ENCODE measurements at regions not wholly inside any gene's neighbourhood (a gene's known extent, or its start where the extent isn't known, plus 50 kb on each side); places are given as distances from the start of the nearest gene placed in this dataset.

- Histone ChIP-seq H3K9ac (ENCODE audit: insufficient read depth, low read length, poor library complexity, severe bottlenecking) (no peak overlapping the region), H3K27me3 (ENCODE audit: control insufficient read depth in 2 of 2, insufficient read depth in 2 of 2, low read length in 2 of 2) (no peaks in the 10 kb centered on the region), H2AFZ (ENCODE audit: insufficient read depth, low read depth, low read length, poor library complexity, severe bottlenecking) (no peak overlapping the region), H3K4me1 (ENCODE audit: control insufficient read depth in 1 of 2, insufficient read depth in 2 of 2, low read length in 2 of 2) (no peaks in the 10 kb centered on the region), H4K20me1 (ENCODE audit: insufficient read depth, low read length) (no peaks in the 10 kb centered on the region), H3K27ac (ENCODE audit: low read depth in 1 of 2, low read length in 2 of 2) (no peak overlapping the region), H3K36me3 (replicated peaks in 1 of 2; ENCODE audit: control insufficient read depth in 1 of 2, insufficient read depth in 2 of 2, low read length in 2 of 2) (no peaks in the 10 kb centered on the region), H3K4me3 (replicated peaks in 1 of 3; ENCODE audit: low read depth in 2 of 3, low read length in 3 of 3) (no peak overlapping the region), H3K9me3 (replicated peaks in 1 of 2; ENCODE audit: control insufficient read depth in 1 of 2, insufficient read depth in 1 of 2, low read length in 2 of 2) (no peaks in the 10 kb centered on the region), H3K4me2 (replicated peaks; ENCODE audit: extremely low read depth, low read length, poor library complexity, severe bottlenecking) (no peak overlapping the region), H3K79me2 (ENCODE audit: insufficient read depth, low read length) (no peaks in the 10 kb centered on the region)
- Mint-ChIP-seq H3K9me3 (peaks cover 2 to 10% (median 3%) of the 10 kb centered on the region in 7 donors), H3K4me1 (no peaks in the 10 kb centered on the region), H3K4me3 (no peak overlapping the region), H3K36me3 (no peaks in the 10 kb centered on the region), H3K27me3 (ENCODE audit: low read depth in 3 of 3) (no peaks in the 10 kb centered on the region), H3K27ac (no peak overlapping the region)
- no peak for TF ChIP-seq CTCF (IDR thresholded peaks at IDR 0.05)
- DNase-seq = no peak
- intact Hi-C loops (cut with micrococcal nuclease) = no loop called here
- WGBS (ENCODE audit: insufficient coverage) = 67% methylated on average over 1 of the region's 6 CpGs
Measured at GRCh38 chr13:75071796-75072195, 410.2 kb downstream of the TBC1D4 start.

GRCh38 chr13:75071395-75071794 is 410.6 kb downstream of the TBC1D4 start:
- Mint-ChIP-seq H3K4me3 (no peak overlapping the region), H3K4me1 (no peaks in the 10 kb centered on the region), H3K27me3 (ENCODE audit: low read depth in 3 of 3) (no peaks in the 10 kb centered on the region), H3K36me3 (no peaks in the 10 kb centered on the region), H3K27ac (no peak overlapping the region), H3K9me3 (peaks cover 2 to 10% (median 3%) of the 10 kb centered on the region in 7 donors)
- Histone ChIP-seq H3K36me3 (replicated peaks in 1 of 2; ENCODE audit: control insufficient read depth in 1 of 2, insufficient read depth in 2 of 2, low read length in 2 of 2) (no peaks in the 10 kb centered on the region), H3K4me2 (replicated peaks; ENCODE audit: extremely low read depth, low read length, poor library complexity, severe bottlenecking) (no peak overlapping the region), H4K20me1 (ENCODE audit: insufficient read depth, low read length) (no peaks in the 10 kb centered on the region), H3K27me3 (ENCODE audit: control insufficient read depth in 2 of 2, insufficient read depth in 2 of 2, low read length in 2 of 2) (no peaks in the 10 kb centered on the region), H3K9me3 (replicated peaks in 1 of 2; ENCODE audit: control insufficient read depth in 1 of 2, insufficient read depth in 1 of 2, low read length in 2 of 2) (no peaks in the 10 kb centered on the region), H2AFZ (ENCODE audit: insufficient read depth, low read depth, low read length, poor library complexity, severe bottlenecking) (no peak overlapping the region), H3K79me2 (ENCODE audit: insufficient read depth, low read length) (no peaks in the 10 kb centered on the region), H3K9ac (ENCODE audit: insufficient read depth, low read length, poor library complexity, severe bottlenecking) (no peak overlapping the region), H3K27ac (ENCODE audit: low read depth in 1 of 2, low read length in 2 of 2) (no peak overlapping the region), H3K4me1 (ENCODE audit: control insufficient read depth in 1 of 2, insufficient read depth in 2 of 2, low read length in 2 of 2) (no peaks in the 10 kb centered on the region), H3K4me3 (replicated peaks in 1 of 3; ENCODE audit: low read depth in 2 of 3, low read length in 3 of 3) (no peak overlapping the region)
- no peak for DNase-seq
- intact Hi-C loops (cut with micrococcal nuclease) = no loop called here
- TF ChIP-seq CTCF (IDR thresholded peaks at IDR 0.05) = no peak
- no CpG with 5 or more reads among the region's 2 CpGs for WGBS (ENCODE audit: insufficient coverage)

All from CD14-positive monocyte (primary cell).